Activated CD8-positive, alpha-beta memory T cell treated with anti-CD3 and anti-CD28 coated beads, Interleukin-2, amount 50 U/mL, for 24 hours (primary cell): ENCODE measurements at regions not wholly inside any gene's neighbourhood (a gene's known extent, or its start where the extent isn't known, plus 50 kb on each side); places are given as distances from the start of the nearest gene placed in this dataset.

Source experiments
- DNase-seq: peaks from one replicate; pipeline ENCODE4 v3.0.0-alpha.2; 2020; ENCODE audit errors: extremely low read depth

GRCh38 chr12:93297536-93297935 is 80.2 kb upstream of the NUDT4 start:
- DNase-seq, result no peak

- no peak for DNase-seq
Measured at GRCh38 chr12:93299262-93299846, 78.4 kb upstream of the NUDT4 start.

DNA sequence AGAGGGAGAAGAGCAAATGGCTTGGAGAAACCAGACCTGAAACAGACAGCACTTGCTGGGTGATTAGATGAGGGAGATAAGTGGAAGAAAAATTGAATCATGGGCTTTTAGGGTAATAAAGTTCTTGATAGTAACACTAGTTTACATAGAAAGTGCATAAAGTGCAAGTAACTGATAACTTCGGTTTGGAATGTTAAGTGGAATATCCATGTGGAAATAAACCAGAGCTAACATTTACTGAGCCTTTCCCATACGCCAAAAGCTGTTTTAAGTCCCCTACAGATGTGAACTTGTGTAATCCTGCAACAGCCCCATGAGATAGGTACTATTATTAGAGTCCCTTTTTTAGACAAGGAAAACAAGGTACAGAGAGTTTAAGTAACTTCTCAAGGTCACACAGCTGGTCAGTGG is 77.1 kb upstream of the NUDT4 start:
- DNase-seq, result no peak

DNA sequence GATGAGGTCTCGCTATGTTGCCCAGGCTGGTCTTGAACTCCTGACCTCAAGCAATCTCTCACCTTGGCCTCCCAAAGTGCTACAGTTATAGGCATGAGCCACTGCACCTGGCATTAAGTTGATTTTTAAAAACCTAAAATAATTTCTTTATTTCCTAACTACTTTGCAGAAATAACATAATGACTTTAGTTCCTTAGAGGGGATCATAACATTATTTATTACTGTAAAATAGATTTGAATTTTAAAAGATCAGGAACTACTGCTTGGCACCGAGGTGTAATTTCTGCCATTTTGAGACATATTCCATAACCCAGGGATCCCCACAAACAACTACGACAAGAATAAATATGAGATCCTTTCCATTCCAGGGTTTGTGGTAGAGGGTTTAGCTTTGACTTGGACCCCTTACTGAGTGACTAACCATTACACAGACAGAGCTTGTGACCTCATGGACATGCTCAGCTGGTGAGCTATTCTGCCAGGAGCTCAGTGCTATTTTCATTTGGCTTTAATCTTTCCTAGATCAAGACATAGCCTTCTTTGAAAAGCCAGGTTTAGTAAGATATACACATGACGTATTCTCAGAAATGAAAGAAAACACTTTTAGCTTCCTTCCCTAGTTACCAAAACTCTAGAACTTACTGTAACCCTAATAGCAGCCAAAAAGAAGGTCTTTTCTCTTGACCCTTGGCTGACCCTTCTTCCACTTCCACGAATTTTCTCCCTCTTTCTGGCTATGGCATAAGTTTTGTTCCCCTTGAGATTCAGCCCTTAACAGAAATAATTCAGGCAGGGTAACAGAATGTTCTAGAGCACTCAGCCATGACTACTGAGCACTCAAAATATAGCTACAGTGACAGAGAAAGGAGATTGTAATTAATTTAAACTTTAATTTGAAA is 75.1 kb upstream of the NUDT4 start:
- DNase-seq, result no peak

GRCh38 chr12:93306636-93307035 is 71.1 kb upstream of the NUDT4 start:
- DNase-seq, result no peak

- DNase-seq, result no peak
Measured at GRCh38 chr12:93308281-93308680, 69.4 kb upstream of the NUDT4 start.

- DNase-seq, result no peak
Measured at GRCh38 chr12:93311827-93312226, 65.9 kb upstream of the NUDT4 start.

DNA sequence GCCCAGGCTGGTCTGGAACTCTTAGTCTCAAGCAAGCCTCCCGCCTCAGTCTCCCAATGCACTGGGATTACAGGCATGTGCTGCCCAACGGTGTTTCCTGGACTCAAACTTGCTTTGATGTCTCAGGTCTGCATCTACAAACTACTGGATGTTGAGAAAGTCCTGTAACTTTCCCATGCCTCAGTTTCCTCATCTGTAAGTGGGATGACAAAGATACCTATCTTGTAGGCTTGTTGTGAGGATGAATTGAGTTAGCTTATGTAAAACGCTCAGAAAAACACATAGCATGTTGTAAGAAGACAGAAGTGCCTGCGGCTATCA is 63.6 kb upstream of the NUDT4 start:
- no peak for DNase-seq

DNA sequence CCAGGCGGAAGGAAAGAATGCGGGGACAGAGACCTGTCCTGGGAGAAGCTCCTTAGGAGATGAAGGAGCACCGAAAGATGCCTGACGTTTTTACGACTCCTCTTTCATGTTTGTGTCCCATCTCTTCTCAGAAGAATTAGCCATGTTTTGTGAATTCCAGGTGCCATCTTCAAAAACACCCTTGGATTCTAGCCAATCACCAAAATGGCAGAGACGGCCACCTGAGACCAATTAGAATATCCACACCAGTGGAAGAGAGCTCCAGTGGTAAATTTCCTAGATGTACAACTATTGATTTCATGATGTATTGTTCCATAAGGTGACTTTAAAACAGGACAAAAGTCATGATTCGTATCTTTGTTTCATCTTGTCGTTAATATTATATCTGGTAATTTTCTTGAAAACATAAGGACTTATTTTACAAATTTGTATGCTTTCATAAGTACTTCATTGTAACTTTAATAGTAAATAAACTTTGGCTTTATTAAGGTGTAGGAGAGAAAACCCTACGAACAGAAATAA is 62.3 kb upstream of the NUDT4 start:
- DNase-seq, result no peak

- no peak for DNase-seq
Measured at GRCh38 chr12:93315907-93316622, 61.7 kb upstream of the NUDT4 start.

DNA sequence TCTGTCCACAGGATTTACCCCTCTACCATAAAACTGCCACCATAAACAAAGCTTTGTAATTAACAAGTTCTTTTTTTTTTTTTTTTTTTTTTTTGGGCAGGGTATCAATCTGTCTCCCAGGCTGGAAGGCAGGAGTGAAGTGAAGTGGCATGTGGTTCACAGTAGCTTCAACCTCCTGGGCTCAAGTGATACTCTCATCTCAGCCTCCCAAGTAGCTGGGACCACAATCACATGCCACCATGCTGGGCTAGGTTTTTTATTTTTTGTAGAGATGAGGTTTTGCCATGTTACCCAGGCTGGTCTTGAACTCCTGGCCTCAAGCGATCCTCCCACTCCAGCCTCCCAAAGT is 61.1 kb upstream of the NUDT4 start:
- no peak for DNase-seq

- no peak for DNase-seq
Measured at GRCh38 chr12:93317227-93317626, 60.5 kb upstream of the NUDT4 start.

DNA sequence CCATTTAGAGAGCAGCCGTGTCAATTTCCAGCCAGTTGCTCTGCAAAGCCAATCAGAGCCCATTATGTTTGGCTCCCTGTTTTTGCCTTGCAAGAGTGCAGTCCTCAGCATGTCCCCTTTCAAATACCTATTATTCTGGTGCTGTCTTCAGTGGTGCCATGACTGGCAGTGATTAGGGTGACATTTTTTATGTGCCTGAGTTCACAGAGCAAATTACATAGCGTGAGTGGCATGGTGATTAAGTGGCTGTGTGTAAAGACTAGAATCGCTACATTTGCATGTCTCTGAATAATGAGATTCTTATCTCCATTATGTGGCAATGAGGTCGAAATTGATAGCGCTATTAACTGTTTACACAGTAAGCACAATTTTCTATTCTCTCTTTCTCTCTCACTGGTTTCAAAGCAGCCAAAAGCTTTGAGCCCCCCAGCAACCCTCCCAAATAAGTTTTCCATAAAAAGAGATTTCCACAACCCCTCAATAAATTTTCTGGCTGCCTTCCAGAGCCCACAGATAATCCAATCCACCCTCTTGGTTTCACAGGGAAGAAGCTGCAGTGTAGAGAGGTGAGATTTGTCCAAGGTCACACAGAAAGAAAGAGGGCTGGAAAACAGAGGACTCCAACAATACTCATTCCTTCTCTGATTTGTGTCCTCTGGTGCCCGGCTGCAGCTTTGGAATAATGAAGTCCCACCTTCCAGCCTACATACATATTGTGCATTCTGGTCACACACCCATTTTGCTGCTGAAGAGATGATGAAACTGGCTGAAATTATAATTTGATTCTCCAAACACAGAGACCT is 58.8 kb upstream of the NUDT4 start:
- DNase-seq, result no peak

- DNase-seq, result no peak
Measured at GRCh38 chr12:93319523-93320050, 58.1 kb upstream of the NUDT4 start.

- DNase-seq, result no peak
Measured at GRCh38 chr12:93322784-93323183, 54.9 kb upstream of the NUDT4 start.

DNA sequence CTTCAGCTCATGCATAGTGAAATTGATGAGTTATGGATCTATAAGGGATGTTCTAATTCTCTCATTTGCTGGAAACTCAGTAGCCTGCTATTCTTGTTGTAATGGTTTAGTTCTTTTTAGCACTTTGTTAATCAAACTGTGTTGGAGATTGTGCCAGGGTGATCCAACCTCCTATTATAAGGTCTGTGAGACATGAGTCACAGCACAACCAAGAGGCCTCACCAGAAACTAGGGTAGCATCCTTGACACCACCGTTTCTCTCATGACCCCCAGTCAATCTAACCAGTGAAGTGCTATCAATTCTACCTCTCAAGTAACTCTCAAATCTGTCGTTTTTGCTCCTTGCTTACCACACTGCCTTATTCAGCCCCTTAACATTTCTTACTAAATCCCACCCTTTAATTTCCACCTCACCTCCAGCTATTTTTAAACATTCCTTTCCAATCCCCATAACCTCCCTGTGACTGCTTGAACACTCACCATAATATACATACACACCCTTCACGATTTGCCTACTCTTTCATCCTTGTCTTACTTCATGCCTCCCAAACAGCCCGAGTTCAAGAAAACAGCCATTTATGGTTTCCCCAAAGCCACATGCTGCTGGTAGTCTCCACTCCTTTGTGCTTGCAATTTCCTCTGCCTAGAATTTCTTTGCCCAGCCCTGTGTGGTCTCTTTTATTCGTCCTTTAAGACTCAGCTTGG is 53.9 kb upstream of the NUDT4 start:
- DNase-seq, result no peak

DNA sequence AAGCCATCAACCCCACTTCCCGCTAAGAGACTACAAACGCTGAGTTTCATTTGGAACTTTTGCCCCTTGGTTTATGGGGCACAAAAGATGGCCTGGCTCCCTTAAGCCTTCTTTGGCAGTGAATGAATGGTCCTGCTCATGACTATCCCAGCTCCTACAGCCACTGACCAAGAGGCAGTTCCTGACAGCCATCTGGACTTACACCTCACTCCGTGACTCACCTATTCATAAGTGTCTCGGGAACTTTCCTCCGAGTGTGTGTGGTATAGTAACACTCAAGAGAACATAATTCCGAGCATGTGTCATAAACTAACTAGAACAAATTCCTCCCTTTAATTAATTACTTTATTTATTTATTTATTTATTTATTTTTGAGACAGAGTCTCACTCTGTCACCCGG is 51.9 kb upstream of the NUDT4 start:
- no peak for DNase-seq
